H1 (cell line): ENCODE measurements at regions not wholly inside any gene's neighbourhood (a gene's known extent, or its start where the extent isn't known, plus 50 kb on each side); places are given as distances from the start of the nearest gene placed in this dataset.

ENCODE experiments used
- CTCF ChIA-PET: fragments of 300-600 bp; sonication (Branson Sonifier 250); formaldehyde crosslinking; loops from one replicate; lab custom pipeline; 2021; ENCODE audit not compliant: partially characterized antibody; lab: Charles Lee
- POLR2A ChIA-PET: fragments of 300-600 bp; sonication (Branson Sonifier 250); formaldehyde crosslinking; loops from one replicate; lab custom pipeline; 2021; ENCODE audit warnings: inconsistent platforms; ENCODE audit not compliant: partially characterized antibody; lab: Charles Lee
- DNase-seq, 2 experiments: peaks; one replicate each; pipeline versions ENCODE4 v3.0.0 to v3.0.0-alpha.2; 2010 to 2022; ENCODE audit warnings: low spot score in 2 of 2, low read depth in 1 of 2, mixed read lengths in 1 of 2
- FAIRE-seq: peaks from 2 replicates; lab custom pipeline; 2011; peaks lifted over from hg19 to GRCh38; lab: Jason Lieb, UNC
- H2AFZ ChIP-seq: 2 replicates; pipeline ENCODE4 v1.8.1; 2012; ENCODE audit warnings: low read length, inconsistent platforms
- H2AK5ac ChIP-seq: 2 replicates; pipeline ENCODE4 v1.6.1; 2013; ENCODE audit warnings: low read depth, low read length
- H2BK120ac ChIP-seq: replicated peaks from 2 replicates; pipeline ENCODE3; 2013; ENCODE audit warnings: low read depth, low read length, inconsistent platforms
- H2BK12ac ChIP-seq: 2 replicates; pipeline ENCODE4 v1.6.1; 2013; ENCODE audit warnings: low read depth, low read length
- H2BK15ac ChIP-seq: 2 replicates; pipeline ENCODE4 v1.6.1; 2013; ENCODE audit warnings: low read length
- H2BK20ac ChIP-seq: 2 replicates; pipeline ENCODE4 v1.6.1; 2013; ENCODE audit warnings: low read length
- H2BK5ac ChIP-seq: 2 replicates; pipeline ENCODE4 v1.6.1; 2013; ENCODE audit warnings: low read depth, low read length
- H3K14ac ChIP-seq: 2 replicates; pipeline ENCODE4 v1.6.1; 2013; ENCODE audit warnings: inconsistent platforms; ENCODE audit not compliant: insufficient read length
- H3K18ac ChIP-seq: 2 replicates; pipeline ENCODE4 v1.6.1; 2013; ENCODE audit warnings: low read length; ENCODE audit errors: extremely low read depth
- H3K23ac ChIP-seq: 2 replicates; pipeline ENCODE4 v1.6.1; 2013; ENCODE audit warnings: inconsistent platforms; ENCODE audit not compliant: insufficient read length
- H3K23me2 ChIP-seq: 2 replicates; pipeline ENCODE4 v1.6.1; 2013; ENCODE audit warnings: low read depth, low read length
- H3K27ac ChIP-seq: 2 replicates; pipeline ENCODE4 v1.6.1; 2011; ENCODE audit warnings: low read depth, low read length, inconsistent platforms
- H3K27me3 ChIP-seq, 4 experiments: replicated peaks in 1 of 4; 1 replicate in 1 of 4; 2 replicates in 3 of 4; pipeline versions ENCODE4 v1.6.1 to v1.8.1; 2011 to 2013; ENCODE audit warnings: low read length in 3 of 4, mild to moderate bottlenecking in 3 of 4, inconsistent platforms in 2 of 4, mixed read lengths in 2 of 4, moderate library complexity in 1 of 4; ENCODE audit not compliant: control insufficient read depth in 3 of 4, insufficient read depth in 3 of 4; ENCODE audit errors: extremely low read depth in 1 of 4
- H3K36me3 ChIP-seq, 4 experiments: 2 replicates each; pipeline versions ENCODE4 v1.6.1 to v1.8.1; 2011 to 2013; ENCODE audit warnings: mild to moderate bottlenecking in 4 of 4, low read length in 3 of 4, moderate library complexity in 2 of 4, control low read depth in 1 of 4, inconsistent platforms in 1 of 4; ENCODE audit not compliant: insufficient read depth in 4 of 4, control insufficient read depth in 2 of 4
- H3K4ac ChIP-seq: replicated peaks from 2 replicates; pipeline ENCODE3; 2013; ENCODE audit warnings: low read length, low read depth, mixed read lengths, inconsistent platforms; ENCODE audit not compliant: insufficient read length
- H3K4me1 ChIP-seq, 4 experiments: replicated peaks in 1 of 4; 1 replicate in 1 of 4; 2 replicates in 3 of 4; pipeline versions ENCODE4 v1.6.1 to v1.8.1; 2011 to 2013; ENCODE audit warnings: low read length in 3 of 4, inconsistent platforms in 2 of 4, mixed read lengths in 1 of 4; ENCODE audit not compliant: insufficient read depth in 4 of 4, control insufficient read depth in 3 of 4
- H3K4me2 ChIP-seq, 2 experiments: 2 replicates each; pipeline versions ENCODE4 v1.6.1 to v1.8.1; 2011 to 2013; ENCODE audit warnings: low read depth in 2 of 2, low read length in 2 of 2, control low read depth in 1 of 2, inconsistent platforms in 1 of 2, mild to moderate bottlenecking in 1 of 2; ENCODE audit not compliant: insufficient read depth in 1 of 2
- H3K4me3 ChIP-seq, 4 experiments: fragments of 200-600, 300-600 bp in 1 of 4; sonication (generic), shearing (Covaris generic), sonication (Bioruptor Twin) in 1 of 4; 2 replicates each; pipeline versions ENCODE4 v1.5.1 to v1.8.1; 2011 to 2016; ENCODE audit warnings: low read length in 4 of 4, low read depth in 3 of 4, control low read depth in 2 of 4, inconsistent platforms in 2 of 4, mild to moderate bottlenecking in 2 of 4, mixed read lengths in 1 of 4, moderate library complexity in 1 of 4; ENCODE audit not compliant: insufficient read depth in 2 of 4; ENCODE audit errors: extremely low read depth in 1 of 4
- H3K56ac ChIP-seq: replicated peaks from 2 replicates; pipeline ENCODE3; 2013; ENCODE audit warnings: low read depth, mild to moderate bottlenecking, mixed read lengths, low read length, inconsistent platforms; ENCODE audit not compliant: insufficient read length
- H3K79me1 ChIP-seq: 2 replicates; pipeline ENCODE4 v1.6.1; 2013; ENCODE audit warnings: low read depth, low read length, control low read depth
- H3K79me2 ChIP-seq, 2 experiments: 2 replicates each; pipeline versions ENCODE4 v1.6.1 to v1.8.1; 2012 to 2013; ENCODE audit warnings: low read length in 2 of 2, mild to moderate bottlenecking in 2 of 2, inconsistent platforms in 1 of 2; ENCODE audit not compliant: insufficient read depth in 2 of 2, control insufficient read depth in 1 of 2
- H3K9ac ChIP-seq, 4 experiments: replicated peaks in 1 of 4; 1 replicate in 1 of 4; 2 replicates in 3 of 4; pipeline versions ENCODE4 v1.6.1 to v1.8.1; 2011 to 2013; ENCODE audit warnings: low read depth in 3 of 4, low read length in 3 of 4, control low read depth in 2 of 4, mild to moderate bottlenecking in 2 of 4, moderate library complexity in 2 of 4, inconsistent platforms in 1 of 4; ENCODE audit errors: extremely low read depth in 1 of 4
- H3K9me3 ChIP-seq, 2 experiments: 2 replicates each; pipeline versions ENCODE4 v1.6.1 to v1.8.1; 2012 to 2013; ENCODE audit warnings: mild to moderate bottlenecking in 2 of 2, moderate library complexity in 2 of 2, control low read depth in 1 of 2, inconsistent platforms in 1 of 2, low read depth in 1 of 2, low read length in 1 of 2, mixed read lengths in 1 of 2; ENCODE audit not compliant: insufficient read depth in 2 of 2
- H4K20me1 ChIP-seq, 2 experiments: replicated peaks in 1 of 2; 2 replicates each; pipeline versions ENCODE3 to v1.8.1; 2011 to 2013; ENCODE audit warnings: inconsistent platforms in 2 of 2, low read length in 2 of 2, mild to moderate bottlenecking in 1 of 2; ENCODE audit not compliant: insufficient read depth in 2 of 2, control insufficient read depth in 1 of 2
- H4K5ac ChIP-seq: 2 replicates; pipeline ENCODE4 v1.6.1; 2013; ENCODE audit warnings: low read length, low read depth, mixed read lengths, inconsistent platforms; ENCODE audit not compliant: insufficient read length
- H4K8ac ChIP-seq: 2 replicates; pipeline ENCODE4 v1.8.0; 2013; ENCODE audit warnings: mild to moderate bottlenecking, moderate library complexity, low read length, inconsistent platforms; ENCODE audit not compliant: insufficient read depth; ENCODE audit errors: extremely low read depth
- H4K91ac ChIP-seq: replicated peaks from 2 replicates; pipeline ENCODE3; 2013; ENCODE audit warnings: low read length, mixed read lengths, inconsistent platforms; ENCODE audit not compliant: insufficient read length
- CREB1 ChIP-seq: IDR thresholded peaks from 2 replicates; pipeline ENCODE4 v1.6.1; 2012; ENCODE audit warnings: inconsistent platforms
- EZH2 ChIP-seq: fragments of 200-600 bp; sonication (generic); IDR thresholded peaks from 2 replicates; pipeline ENCODE4 v1.7.1; 2012; ENCODE audit warnings: low read depth, mild to moderate bottlenecking, moderate library complexity, low read length, inconsistent platforms; ENCODE audit not compliant: severe bottlenecking
- GABPA ChIP-seq: IDR thresholded peaks from 2 replicates; pipeline ENCODE4 v1.6.1; 2011; ENCODE audit warnings: mild to moderate bottlenecking, low read length, moderate library complexity, borderline replicate concordance; ENCODE audit not compliant: insufficient read depth
- GTF2F1 ChIP-seq: IDR thresholded peaks from 2 replicates; pipeline ENCODE4 v1.6.1; 2012; ENCODE audit warnings: low read depth, low read length, improper control_type of control experiment, borderline replicate concordance
- HDAC2 ChIP-seq, 2 experiments: fragments of 300-600 bp in 1 of 2; sonication (generic) in 1 of 2; IDR thresholded peaks; 2 replicates each; pipeline ENCODE4 v1.6.1; 2011 to 2012; ENCODE audit warnings: low read depth in 2 of 2, low read length in 2 of 2, mild to moderate bottlenecking in 2 of 2, moderate library complexity in 2 of 2, borderline replicate concordance in 1 of 2, inconsistent platforms in 1 of 2
- KDM5A ChIP-seq: fragments of 200-600 bp; IDR thresholded peaks from 2 replicates; pipeline ENCODE4 v1.7.1; 2012; ENCODE audit warnings: mild to moderate bottlenecking, low read length, inconsistent platforms, mixed read lengths
- MAFK ChIP-seq: IDR thresholded peaks from 2 replicates; pipeline ENCODE4 v1.6.1; 2012; ENCODE audit warnings: low read depth, mild to moderate bottlenecking, improper control_type of control experiment, low read length
- PHF8 ChIP-seq: fragments of 200-600 bp; sonication (generic); conservative IDR thresholded peaks from 2 replicates; pipeline ENCODE4 v1.7.1; 2012; ENCODE audit warnings: low read depth, mild to moderate bottlenecking, inconsistent platforms, low read length, moderate library complexity
- POLR2A ChIP-seq, 2 experiments: IDR thresholded peaks; 1 replicate in 1 of 2; 2 replicates in 1 of 2; pipeline ENCODE4 v1.6.1; 2011; ENCODE audit warnings: low read depth in 2 of 2, low read length in 2 of 2, mild to moderate bottlenecking in 2 of 2; ENCODE audit errors: control extremely low read depth in 1 of 2
- SP2 ChIP-seq: IDR thresholded peaks from 2 replicates; pipeline ENCODE4 v1.6.1; 2012; ENCODE audit warnings: mild to moderate bottlenecking, low read length, inconsistent platforms
- SP4 ChIP-seq: IDR thresholded peaks from 2 replicates; pipeline ENCODE4 v1.6.1; 2012; ENCODE audit warnings: low read length, inconsistent platforms
- TAF7 ChIP-seq: optimal IDR thresholded peaks from 2 replicates; pipeline ENCODE3; 2011; ENCODE audit warnings: low read depth, mild to moderate bottlenecking, inconsistent platforms, low read length, moderate library complexity, borderline replicate concordance
- TF ChIP-seq, protein P1 (sequence below): IDR thresholded peaks from 2 replicates; pipeline ENCODE4 v1.6.1; 2012; ENCODE audit warnings: low read length, inconsistent platforms

DNA sequence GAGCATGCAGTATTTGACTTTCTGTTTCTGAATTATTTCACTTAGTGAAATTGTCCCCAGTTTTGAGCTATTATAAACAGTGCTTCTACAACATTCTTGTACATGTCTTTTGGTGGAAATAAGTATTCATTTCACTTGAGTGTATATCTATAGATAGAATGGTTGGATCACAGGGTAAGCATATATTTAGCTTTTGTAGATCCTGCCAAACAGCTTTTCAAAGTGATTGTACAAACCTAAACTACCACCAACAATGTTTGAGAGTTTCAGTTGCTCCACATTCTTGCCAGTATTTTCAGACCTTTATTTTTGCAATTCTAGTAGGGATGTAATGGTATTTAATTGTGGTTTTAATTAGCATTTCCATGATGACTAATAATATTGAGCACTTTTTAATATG is 91.6 kb downstream of the CCT6B start:
- H3K56ac ChIP-seq = no peak overlapping the region
- H2AK5ac ChIP-seq = no peak overlapping the region
- no peak overlapping the region for H3K23ac ChIP-seq
- no peak overlapping the region for H4K91ac ChIP-seq
- TF ChIP-seq SP4 = no peak
- no peak for TF ChIP-seq TAF7
- no peak for TF ChIP-seq KDM5A
- TF ChIP-seq GABPA = no peak
- TF ChIP-seq, protein P1, sequence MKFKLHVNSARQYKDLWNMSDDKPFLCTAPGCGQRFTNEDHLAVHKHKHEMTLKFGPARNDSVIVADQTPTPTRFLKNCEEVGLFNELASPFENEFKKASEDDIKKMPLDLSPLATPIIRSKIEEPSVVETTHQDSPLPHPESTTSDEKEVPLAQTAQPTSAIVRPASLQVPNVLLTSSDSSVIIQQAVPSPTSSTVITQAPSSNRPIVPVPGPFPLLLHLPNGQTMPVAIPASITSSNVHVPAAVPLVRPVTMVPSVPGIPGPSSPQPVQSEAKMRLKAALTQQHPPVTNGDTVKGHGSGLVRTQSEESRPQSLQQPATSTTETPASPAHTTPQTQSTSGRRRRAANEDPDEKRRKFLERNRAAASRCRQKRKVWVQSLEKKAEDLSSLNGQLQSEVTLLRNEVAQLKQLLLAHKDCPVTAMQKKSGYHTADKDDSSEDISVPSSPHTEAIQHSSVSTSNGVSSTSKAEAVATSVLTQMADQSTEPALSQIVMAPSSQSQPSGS = no peak
- no peak for TF ChIP-seq HDAC2 (IDR thresholded peaks at IDR 0.05; ENCODE audit: borderline replicate concordance in 1 of 2, low read depth in 2 of 2, low read length in 2 of 2)
- TF ChIP-seq CREB1 = no peak
- no peak for TF ChIP-seq POLR2A (IDR thresholded peaks at IDR 0.05; ENCODE audit: control extremely low read depth in 1 of 2, low read depth in 2 of 2, low read length in 2 of 2)
- TF ChIP-seq EZH2 = no peak
- TF ChIP-seq GTF2F1 = no peak
- no peak for TF ChIP-seq PHF8
- TF ChIP-seq SP2 = no peak
- TF ChIP-seq MAFK = no peak
- no peak overlapping the region for H3K18ac ChIP-seq
- ChIA-PET CTCF (interaction anchor here (0.8 kb wide), 2 partner anchors 10 to 17 kb away, joined by 3 to 4 read pairs; no protein-coding TSS in a partner anchor), POLR2A (no interaction called here)
- H3K79me1 ChIP-seq = no peaks in the 10 kb centered on the region
- no peak overlapping the region for H2BK15ac ChIP-seq
- no peak overlapping the region for H3K9ac ChIP-seq
- H3K4me1 ChIP-seq = peaks cover 0 to 3% (median 0%) of the 10 kb centered on the region in 4 experiments; a peak in 3 of 7 replicates
- no peak overlapping the region for H2BK120ac ChIP-seq
- H3K27me3 ChIP-seq = no peaks in the 10 kb centered on the region
- no peak overlapping the region for H4K8ac ChIP-seq
- 0 out of 4 replicates have a peak, but pooled peaks cover 0 to 7% of the 10 kb centered on the region in 2 experiments for H3K9me3 ChIP-seq
- FAIRE-seq (no peak), DNase-seq (no peak)
- H3K4me3 ChIP-seq = no peak overlapping the region
- no peak overlapping the region for H2BK5ac ChIP-seq
- no peak overlapping the region for H3K4me2 ChIP-seq
- H3K27ac ChIP-seq = no peak overlapping the region
- H4K5ac ChIP-seq = no peak overlapping the region
- H3K4ac ChIP-seq = no peak overlapping the region
- no peaks in the 10 kb centered on the region; the same call in 1 of the 2 replicates for H3K23me2 ChIP-seq
- no peak overlapping the region for H2BK20ac ChIP-seq
- no peak overlapping the region for H3K14ac ChIP-seq
- H2BK12ac ChIP-seq = no peak overlapping the region
- no peak overlapping the region for H2AFZ ChIP-seq
- H3K36me3 ChIP-seq = no peaks in the 10 kb centered on the region
- H4K20me1 ChIP-seq = no peaks in the 10 kb centered on the region
- no peaks in the 10 kb centered on the region for H3K79me2 ChIP-seq
